IMR-90 (cell line): ENCODE measurements at regions not wholly inside any gene's neighbourhood (a gene's known extent, or its start where the extent isn't known, plus 50 kb on each side); places are given as distances from the start of the nearest gene placed in this dataset.

Source experiments
- ATAC-seq: fragments of 200-7000 bp; cut with Tn5 transposase; 2 replicates; pipeline ENCODE4 v1.9.1; 2020; ENCODE audit warnings: low read depth, mild to moderate bottlenecking, moderate library complexity
- BruUV-seq: library from RNA; stranded (reverse); fragments of 400-500 nt; replicated peaks from 2 replicates; lab custom pipeline; 2021; lab: Mats Ljungman, UMichigan
- CTCF ChIA-PET: fragments of 300-600 bp; formaldehyde crosslinking; extraction: SDS; loops from one replicate; lab custom pipeline; 2021; ENCODE audit warnings: antibody characterized with exemption; lab: Yijun Ruan, JAX
- POLR2A ChIA-PET: fragments of 300-600 bp; sonication (Branson Sonifier 250); formaldehyde crosslinking; loops from one replicate; lab custom pipeline; 2022; ENCODE audit warnings: antibody characterized with exemption; ENCODE audit not compliant: unreplicated experiment; lab: Charles Lee
- DNase-seq: peaks from one replicate; pipeline ENCODE4 v3.0.0; 2013
- H2AFZ ChIP-seq: replicated peaks from 2 replicates; pipeline ENCODE3; 2013; ENCODE audit warnings: low read length, mild to moderate bottlenecking; ENCODE audit not compliant: poor library complexity
- H2AK5ac ChIP-seq: 2 replicates; pipeline ENCODE4 v1.6.1; 2013; ENCODE audit warnings: low read depth, low read length, inconsistent platforms
- H2AK9ac ChIP-seq: replicated peaks from 2 replicates; pipeline ENCODE3; 2013; ENCODE audit warnings: mild to moderate bottlenecking, low read depth, low read length, moderate library complexity; ENCODE audit not compliant: poor library complexity
- H2BK120ac ChIP-seq: 2 replicates; pipeline ENCODE4 v1.6.1; 2013; ENCODE audit warnings: low read depth, low read length, inconsistent platforms
- H2BK15ac ChIP-seq: 3 replicates; pipeline ENCODE4 v1.6.1; 2013; ENCODE audit warnings: low read depth, low read length, inconsistent platforms
- H2BK20ac ChIP-seq: 2 replicates; pipeline ENCODE4 v1.6.1; 2013; ENCODE audit warnings: low read depth, mild to moderate bottlenecking, inconsistent platforms, low read length, moderate library complexity
- H2BK5ac ChIP-seq: 2 replicates; pipeline ENCODE4 v1.6.1; 2013; ENCODE audit warnings: mild to moderate bottlenecking, low read depth, low read length, inconsistent platforms; ENCODE audit not compliant: poor library complexity, severe bottlenecking
- H3K14ac ChIP-seq: replicated peaks from 2 replicates; pipeline ENCODE4 v1.6.1; 2013; ENCODE audit warnings: low read depth, low read length, inconsistent platforms
- H3K18ac ChIP-seq: 2 replicates; pipeline ENCODE4 v1.6.1; 2013; ENCODE audit warnings: low read depth, low read length, control low read depth
- H3K23ac ChIP-seq: 2 replicates; pipeline ENCODE4 v1.6.1; 2013; ENCODE audit warnings: low read depth, low read length, inconsistent platforms
- H3K27ac ChIP-seq: 2 replicates; pipeline ENCODE4 v1.5.1; 2013; ENCODE audit warnings: mild to moderate bottlenecking, control low read depth, low read length; ENCODE audit not compliant: insufficient read depth
- H3K27me3 ChIP-seq: 2 replicates; pipeline ENCODE4 v1.6.1; 2013; ENCODE audit warnings: low read length; ENCODE audit not compliant: control insufficient read depth, insufficient read depth
- H3K36me3 ChIP-seq: 2 replicates; pipeline ENCODE4 v1.6.1; 2013; ENCODE audit warnings: low read length, mixed read lengths; ENCODE audit not compliant: control insufficient read depth, insufficient read depth
- H3K4ac ChIP-seq: 2 replicates; pipeline ENCODE4 v1.6.1; 2013; ENCODE audit warnings: low read depth, low read length, inconsistent platforms
- H3K4me1 ChIP-seq: 2 replicates; pipeline ENCODE4 v1.6.1; 2013; ENCODE audit warnings: low read length, mixed read lengths; ENCODE audit not compliant: control insufficient read depth, insufficient read depth
- H3K4me2 ChIP-seq: 2 replicates; pipeline ENCODE4 v1.6.1; 2013; ENCODE audit warnings: low read depth, mild to moderate bottlenecking, control low read depth, low read length, moderate library complexity
- H3K4me3 ChIP-seq: 2 replicates; pipeline ENCODE4 v1.5.1; 2013; ENCODE audit warnings: low read depth, mild to moderate bottlenecking, control low read depth, low read length, moderate library complexity; ENCODE audit not compliant: insufficient read depth
- H3K56ac ChIP-seq: 2 replicates; pipeline ENCODE4 v1.6.1; 2013; ENCODE audit warnings: low read length, inconsistent platforms; ENCODE audit not compliant: insufficient read depth; ENCODE audit errors: extremely low read depth
- H3K79me1 ChIP-seq, 2 experiments: 2 replicates each; pipeline ENCODE4 v1.6.1; 2013; ENCODE audit warnings: low read length in 2 of 2, inconsistent platforms in 1 of 2, low read depth in 1 of 2
- H3K9ac ChIP-seq: 2 replicates; pipeline ENCODE4 v1.6.1; 2013; ENCODE audit warnings: low read depth, low read length, control low read depth
- H3K9me1 ChIP-seq: 2 replicates; pipeline ENCODE4 v1.6.1; 2013; ENCODE audit warnings: low read length, inconsistent platforms; ENCODE audit not compliant: insufficient read depth
- H3K9me3 ChIP-seq: 2 replicates; pipeline ENCODE4 v1.6.1; 2013; ENCODE audit warnings: low read length; ENCODE audit not compliant: control insufficient read depth, insufficient read depth
- H4K20me1 ChIP-seq: 2 replicates; pipeline ENCODE4 v1.6.1; 2013; ENCODE audit warnings: low read length, inconsistent platforms; ENCODE audit not compliant: insufficient read depth
- H4K5ac ChIP-seq: 2 replicates; pipeline ENCODE4 v1.6.1; 2013; ENCODE audit warnings: mild to moderate bottlenecking, low read depth, low read length, control low read depth
- H4K8ac ChIP-seq, 2 experiments: 2 replicates each; pipeline ENCODE4 v1.6.1; 2013; ENCODE audit warnings: low read depth in 2 of 2, low read length in 2 of 2, control low read depth in 1 of 2, inconsistent platforms in 1 of 2
- H4K91ac ChIP-seq: 2 replicates; pipeline ENCODE4 v1.6.1; 2013; ENCODE audit warnings: low read depth, low read length, inconsistent platforms; ENCODE audit not compliant: insufficient read depth
- BHLHE40 ChIP-seq: fragments of 150-350 bp; IDR thresholded peaks from 2 replicates; pipeline ENCODE4 v1.6.1; 2016; ENCODE audit warnings: mild to moderate bottlenecking, low read depth, low read length
- RAD21 ChIP-seq: IDR thresholded peaks from 2 replicates; pipeline ENCODE4 v1.6.1; 2012; ENCODE audit warnings: low read length, improper control_type of control experiment
- RCOR1 ChIP-seq: IDR thresholded peaks from 2 replicates; pipeline ENCODE4 v1.6.1; 2012; ENCODE audit warnings: mild to moderate bottlenecking, low read length, improper control_type of control experiment; ENCODE audit not compliant: insufficient replicate concordance
- WGBS, 2 experiments: methylation state at CpG; one replicate each; pipeline versions ENCODE4 v1.1.5 to v1.1.7; 2013; ENCODE audit warnings: missing lambda C conversion rate in 2 of 2; ENCODE audit not compliant: insufficient read length in 1 of 2; ENCODE audit errors: extremely low coverage in 2 of 2; 5-methylcytosine and 5-hydroxymethylcytosine counted together
- dilution Hi-C: fragments of 300-500 bp; cut with HindIII; formaldehyde crosslinking; loops from one replicate; pipeline ENCODE4 v1.14.3; 2018; ENCODE audit warnings: low sequenced_read_pairs; ENCODE audit not compliant: unreplicated experiment
- in situ Hi-C: fragments of 300-500 bp; cut with MboI; formaldehyde crosslinking; loops from 3 replicates; pipeline ENCODE4 v1.14.3; 2019; ENCODE audit warnings: low sequenced_read_pairs, inconsistent platforms, mixed read lengths
- intact Hi-C: fragments of 100-400 bp; cut with micrococcal nuclease; formaldehyde crosslinking; loops from 2 replicates; pipeline ENCODE4 v1.10.0; 2022

DNA sequence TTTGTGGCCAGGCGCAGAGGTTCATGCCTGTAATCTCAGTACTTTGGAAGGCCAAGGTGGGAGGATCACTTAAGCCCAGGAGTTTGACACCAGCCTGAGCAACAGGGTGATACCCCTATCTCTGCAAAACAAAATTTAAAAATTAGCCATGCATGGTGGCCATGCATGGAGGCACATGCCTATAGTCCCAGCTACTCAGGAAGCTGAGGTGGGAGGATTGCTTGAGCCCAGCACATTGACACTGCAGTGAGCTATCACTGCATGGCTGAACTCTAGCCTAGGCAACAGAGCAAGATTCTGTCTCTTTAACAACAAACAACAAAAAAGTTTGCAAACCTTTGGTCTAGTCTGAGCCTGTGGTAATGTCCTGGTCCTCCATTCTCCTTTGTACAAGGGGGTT is 69.2 kb upstream of the CNEP1R1 start:
- H3K9me3 ChIP-seq: no peaks in the 10 kb centered on the region
- ATAC-seq: no peak
- H4K5ac ChIP-seq: no peak overlapping the region
- H2AFZ ChIP-seq: no peak overlapping the region
- H2BK5ac ChIP-seq: no peak overlapping the region
- dilution Hi-C loops: no loop called here
- H3K79me1 ChIP-seq: no peaks in the 10 kb centered on the region
- no peaks in the 10 kb centered on the region for H3K4me1 ChIP-seq
- no peak overlapping the region for H2BK120ac ChIP-seq
- H3K27me3 ChIP-seq: peaks cover 2% of the 10 kb centered on the region; the same call in 1 of the 2 replicates
- H4K20me1 ChIP-seq: no peaks in the 10 kb centered on the region
- H3K14ac ChIP-seq: no peak overlapping the region
- no peak overlapping the region for H3K4me2 ChIP-seq
- no peak for DNase-seq
- no peak overlapping the region for H4K8ac ChIP-seq
- H2AK5ac ChIP-seq: no peak overlapping the region
- H3K4me3 ChIP-seq: no peak overlapping the region
- BruUV-seq: no TSS peak
- in situ Hi-C loops: no loop called here
- H3K36me3 ChIP-seq: no peaks in the 10 kb centered on the region
- no peak overlapping the region for H3K27ac ChIP-seq
- H2AK9ac ChIP-seq: no peak overlapping the region
- WGBS, 2 experiments: no CpG with 5 or more reads among the region's 1 CpG
- POLR2A ChIA-PET: no interaction called here
- H3K9ac ChIP-seq: no peak overlapping the region
- CTCF ChIA-PET: no interaction called here
- H2BK20ac ChIP-seq: no peak overlapping the region
- no peak overlapping the region for H3K23ac ChIP-seq
- intact Hi-C loops: no loop called here
- H3K56ac ChIP-seq: no peak overlapping the region
- H3K4ac ChIP-seq: no peak overlapping the region
- no peak overlapping the region for H3K18ac ChIP-seq
- H3K9me1 ChIP-seq: no peaks in the 10 kb centered on the region
- no peak overlapping the region for H2BK15ac ChIP-seq
- no peak for TF ChIP-seq RCOR1
- no peak for TF ChIP-seq BHLHE40
- no peak for TF ChIP-seq RAD21
- no peak overlapping the region for H4K91ac ChIP-seq
